AG10803 (cell line): ENCODE measurements at regions not wholly inside any gene's neighbourhood (a gene's known extent, or its start where the extent isn't known, plus 50 kb on each side); places are given as distances from the start of the nearest gene placed in this dataset.

ENCODE experiments used
- DNase-seq: peaks from one replicate; pipeline ENCODE4 v3.0.0; 2010; ENCODE audit warnings: low read depth
- H3K4me3 ChIP-seq: 2 replicates; pipeline ENCODE4 v1.5.1; 2011; ENCODE audit warnings: mild to moderate bottlenecking, low read length, control low read depth
- CTCF ChIP-seq: conservative IDR thresholded peaks from 2 replicates; pipeline ENCODE4 v1.5.1; 2011; ENCODE audit warnings: mild to moderate bottlenecking, low read length, control low read depth, inconsistent platforms

- no peak overlapping the region for H3K4me3 ChIP-seq
- TF ChIP-seq CTCF, result no peak
- no peak for DNase-seq
These were observed 434.4 kb upstream of the FAM47C start for GRCh38 chrX:36573720-36574119.

GRCh38 chrX:36575670-36576069 lies 432.5 kb upstream of the FAM47C start:
- no peak for TF ChIP-seq CTCF
- H3K4me3 ChIP-seq, result no peak overlapping the region
- no peak for DNase-seq

GRCh38 chrX:36577006-36577405 lies 431.2 kb upstream of the FAM47C start:
- no peak overlapping the region for H3K4me3 ChIP-seq
- no peak for TF ChIP-seq CTCF
- no peak for DNase-seq

GRCh38 chrX:36581030-36581429 lies 427.1 kb upstream of the FAM47C start:
- H3K4me3 ChIP-seq, result no peak overlapping the region
- no peak for TF ChIP-seq CTCF
- DNase-seq, result no peak

GRCh38 chrX:36583674-36584073 lies 424.5 kb upstream of the FAM47C start:
- no peak for TF ChIP-seq CTCF
- no peak overlapping the region for H3K4me3 ChIP-seq
- DNase-seq, result no peak

GRCh38 chrX:36609616-36610585 lies 398.3 kb upstream of the FAM47C start:
- H3K4me3 ChIP-seq, result no peak overlapping the region
- DNase-seq, result no peak
- no peak for TF ChIP-seq CTCF

GRCh38 chrX:36626898-36627297 lies 381.3 kb upstream of the FAM47C start:
- TF ChIP-seq CTCF, result no peak
- no peak overlapping the region for H3K4me3 ChIP-seq

More at GRCh38 chrX:36626898-36627297, 381.3 kb upstream of the FAM47C start:
- no peak for DNase-seq
